Retina (tissue), 1 donor: ENCODE measurements at regions not wholly inside any gene's neighbourhood (a gene's known extent, or its start where the extent isn't known, plus 50 kb on each side); places are given as distances from the start of the nearest gene placed in this dataset.

Source experiments
- DNase-seq: peaks from one replicate; pipeline ENCODE4 v3.0.0-alpha.2; 2016

GRCh38 chr9:109914280-109915027 is 134.5 kb downstream of the PALM2AKAP2 start:
- DNase-seq, result no peak

- DNase-seq, result no peak
Measured at GRCh38 chr9:109916316-109916715, 136.3 kb downstream of the PALM2AKAP2 start.

- no peak for DNase-seq
Measured at GRCh38 chr9:109918339-109919163, 138.6 kb downstream of the PALM2AKAP2 start.

GRCh38 chr9:109919736-109920408 is 139.9 kb downstream of the PALM2AKAP2 start:
- DNase-seq, result no peak

GRCh38 chr9:109922617-109923470 is 142.8 kb downstream of the PALM2AKAP2 start:
- no peak for DNase-seq

- DNase-seq, result no peak
Measured at GRCh38 chr9:109923471-109923760, 143.4 kb downstream of the PALM2AKAP2 start.

GRCh38 chr9:109923806-109924205 is 143.8 kb downstream of the PALM2AKAP2 start:
- DNase-seq, result no peak

GRCh38 chr9:109925799-109926198 is 145.8 kb downstream of the PALM2AKAP2 start:
- DNase-seq, result no peak

- no peak for DNase-seq
Measured at GRCh38 chr9:109926421-109926869, 146.4 kb downstream of the PALM2AKAP2 start.

- DNase-seq, result no peak
Measured at GRCh38 chr9:109931623-109932022, 151.6 kb downstream of the PALM2AKAP2 start.

GRCh38 chr9:109934136-109934856 is 154.3 kb downstream of the PALM2AKAP2 start:
- DNase-seq, result no peak

- no peak for DNase-seq
Measured at GRCh38 chr9:109934857-109935215, 154.8 kb downstream of the PALM2AKAP2 start.

- no peak for DNase-seq
Measured at GRCh38 chr9:109935406-109936087, 155.5 kb downstream of the PALM2AKAP2 start.

GRCh38 chr9:109937861-109938453 is 158.0 kb downstream of the PALM2AKAP2 start:
- no peak for DNase-seq

- no peak for DNase-seq
Measured at GRCh38 chr9:109939698-109940342, 159.8 kb downstream of the PALM2AKAP2 start.

GRCh38 chr9:109940561-109940960 is 160.6 kb downstream of the PALM2AKAP2 start:
- DNase-seq, result no peak

- no peak for DNase-seq
Measured at GRCh38 chr9:109941771-109942170, 161.8 kb downstream of the PALM2AKAP2 start.

- DNase-seq, result no peak
Measured at GRCh38 chr9:109945573-109945972, 165.6 kb downstream of the PALM2AKAP2 start.

GRCh38 chr9:109948453-109948852 is 168.5 kb downstream of the PALM2AKAP2 start:
- no peak for DNase-seq

- no peak for DNase-seq
Measured at GRCh38 chr9:109950710-109951443, 170.9 kb downstream of the PALM2AKAP2 start.
